GM12874 (cell line): ENCODE measurements at regions not wholly inside any gene's neighbourhood (a gene's known extent, or its start where the extent isn't known, plus 50 kb on each side); places are given as distances from the start of the nearest gene placed in this dataset.

Experiments
- TF ChIP-seq, protein P1 (sequence below): IDR thresholded peaks from 2 replicates; pipeline ENCODE4 v1.5.1; 2011; ENCODE audit warnings: low read depth, mild to moderate bottlenecking, control low read depth, low read length, moderate library complexity; ENCODE audit not compliant: insufficient read depth

DNA sequence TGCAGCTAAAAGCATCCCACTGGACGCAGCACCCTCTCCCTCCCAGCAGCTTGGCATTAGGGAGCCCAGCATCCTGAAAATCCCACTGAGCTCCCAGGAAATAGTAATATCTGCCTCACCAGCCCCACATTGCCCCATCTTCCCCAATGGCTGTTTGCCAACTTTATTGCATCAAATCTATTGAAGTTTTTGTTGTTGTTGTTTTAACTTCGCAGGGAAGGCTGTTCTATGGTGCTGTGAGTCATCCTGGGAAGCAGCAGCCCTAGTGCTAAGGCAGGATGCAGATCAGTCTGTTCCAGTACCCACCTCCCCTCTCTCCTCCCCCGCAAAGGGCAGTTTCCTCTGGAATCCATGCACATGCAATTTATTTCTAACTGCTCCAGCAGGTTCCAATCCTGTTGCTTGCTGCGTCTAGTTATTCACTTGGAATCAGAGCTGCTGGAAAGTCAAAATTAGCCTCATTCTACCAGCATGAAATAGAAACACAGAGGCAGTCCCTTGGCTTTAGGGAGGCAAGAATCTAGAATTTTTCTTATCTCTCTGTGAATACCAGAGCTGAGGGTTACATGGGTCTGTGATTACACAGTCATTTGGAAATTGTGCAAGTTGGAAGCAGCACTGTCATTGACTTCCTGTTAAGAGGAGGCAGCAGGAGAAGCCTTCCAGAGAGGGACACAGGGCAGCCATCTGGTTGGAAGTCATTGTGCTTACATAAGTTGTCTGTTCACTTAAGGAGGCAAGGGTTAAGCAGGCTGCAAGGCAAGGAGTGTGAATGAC, 115.9 kb upstream of the CACUL1 start:
- TF ChIP-seq, protein P1, sequence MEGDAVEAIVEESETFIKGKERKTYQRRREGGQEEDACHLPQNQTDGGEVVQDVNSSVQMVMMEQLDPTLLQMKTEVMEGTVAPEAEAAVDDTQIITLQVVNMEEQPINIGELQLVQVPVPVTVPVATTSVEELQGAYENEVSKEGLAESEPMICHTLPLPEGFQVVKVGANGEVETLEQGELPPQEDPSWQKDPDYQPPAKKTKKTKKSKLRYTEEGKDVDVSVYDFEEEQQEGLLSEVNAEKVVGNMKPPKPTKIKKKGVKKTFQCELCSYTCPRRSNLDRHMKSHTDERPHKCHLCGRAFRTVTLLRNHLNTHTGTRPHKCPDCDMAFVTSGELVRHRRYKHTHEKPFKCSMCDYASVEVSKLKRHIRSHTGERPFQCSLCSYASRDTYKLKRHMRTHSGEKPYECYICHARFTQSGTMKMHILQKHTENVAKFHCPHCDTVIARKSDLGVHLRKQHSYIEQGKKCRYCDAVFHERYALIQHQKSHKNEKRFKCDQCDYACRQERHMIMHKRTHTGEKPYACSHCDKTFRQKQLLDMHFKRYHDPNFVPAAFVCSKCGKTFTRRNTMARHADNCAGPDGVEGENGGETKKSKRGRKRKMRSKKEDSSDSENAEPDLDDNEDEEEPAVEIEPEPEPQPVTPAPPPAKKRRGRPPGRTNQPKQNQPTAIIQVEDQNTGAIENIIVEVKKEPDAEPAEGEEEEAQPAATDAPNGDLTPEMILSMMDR = no peak

DNA sequence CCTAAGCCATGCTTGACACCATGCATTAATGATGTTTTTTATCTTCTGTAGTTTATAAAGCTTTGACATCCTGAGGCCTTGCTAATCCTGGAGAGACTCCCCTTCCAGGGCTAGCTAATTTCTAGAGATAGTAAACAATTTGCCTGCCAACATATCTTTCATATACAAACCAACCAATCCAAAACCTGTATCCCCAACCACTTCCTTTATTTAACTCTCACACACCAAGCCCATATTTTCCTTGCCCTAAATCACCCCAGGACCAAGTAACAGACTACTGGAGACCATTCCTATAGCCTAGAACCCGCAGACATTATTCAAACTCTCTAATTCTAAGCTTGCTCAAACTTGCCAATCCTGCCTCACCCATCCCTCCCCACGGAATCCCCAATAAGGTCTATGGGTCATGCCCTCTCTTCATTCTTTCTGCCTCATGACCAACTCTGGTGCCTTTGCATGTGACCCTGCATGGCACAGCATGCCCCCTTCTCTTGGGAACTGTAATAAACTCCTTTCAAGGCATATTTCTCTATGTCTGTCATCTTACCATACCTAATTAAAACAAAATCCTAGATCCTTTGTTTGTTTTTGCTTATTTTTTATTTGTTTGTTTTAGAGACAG, 116.6 kb upstream of the CACUL1 start:
- TF ChIP-seq, protein P1 = no peak

GRCh38 chr10:118873091-118873737, 118.4 kb upstream of the CACUL1 start:
- TF ChIP-seq, protein P1 = no peak

GRCh38 chr10:118873738-118874105, 119.0 kb upstream of the CACUL1 start:
- TF ChIP-seq, protein P1 = no peak

DNA sequence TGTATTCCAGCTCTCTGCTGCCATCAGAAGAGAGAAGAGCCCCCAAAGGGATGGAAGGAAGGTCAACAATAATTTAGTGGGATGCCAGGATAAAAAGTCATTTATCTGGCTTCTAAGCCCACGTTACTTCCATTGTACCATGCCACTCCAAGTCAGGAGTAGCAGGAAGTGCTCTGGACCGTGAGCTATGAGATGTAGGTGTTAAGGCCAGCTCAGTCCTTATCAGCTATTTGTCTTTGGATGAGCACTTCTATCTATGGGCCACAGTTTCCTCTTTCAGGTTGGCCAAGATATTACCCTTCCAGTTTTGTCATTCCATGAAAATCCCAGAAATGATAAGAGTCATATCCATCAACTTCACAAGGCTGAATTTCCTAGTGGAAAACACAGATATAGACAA, 119.4 kb upstream of the CACUL1 start:
- TF ChIP-seq, protein P1 = no peak

GRCh38 chr10:118875087-118875486, 120.3 kb upstream of the CACUL1 start:
- TF ChIP-seq, protein P1 = no peak

- TF ChIP-seq, protein P1 = no peak
Measured at GRCh38 chr10:118882741-118883140, 128.0 kb upstream of the CACUL1 start.
